Vagina (tissue), 2 donors: ENCODE measurements at regions not wholly inside any gene's neighbourhood (a gene's known extent, or its start where the extent isn't known, plus 50 kb on each side); places are given as distances from the start of the nearest gene placed in this dataset.

Source experiments
- DNase-seq, 2 donors: peaks; one replicate each; pipeline ENCODE4 v3.0.0-alpha.2; 2017; ENCODE audit errors: extremely low spot score in 2 of 2
- H3K27ac ChIP-seq: fragments of 200-600 bp; sonication (generic); one replicate; pipeline ENCODE4 v1.5.1; 2019
- H3K27me3 ChIP-seq: fragments of 200-600 bp; sonication (generic); one replicate; pipeline ENCODE4 v1.5.1; 2019
- H3K36me3 ChIP-seq, 2 donors: fragments of 200-600 bp; sonication (generic); one replicate each; pipeline ENCODE4 v1.5.1; 2017 to 2019
- H3K4me1 ChIP-seq: fragments of 200-600 bp; sonication (generic); one replicate; pipeline ENCODE4 v1.5.1; 2019
- H3K4me3 ChIP-seq, 2 donors: fragments of 200-600 bp; sonication (generic); 1 replicate in 1 of 2; 2 replicates in 1 of 2; pipeline ENCODE4 v1.5.1; 2016 to 2019
- H3K9me3 ChIP-seq: fragments of 200-600 bp; sonication (generic); one replicate; pipeline ENCODE4 v1.5.1; 2019
- CTCF ChIP-seq, 3 experiments: fragments of 450-650 bp in 2 of 3; fragments of 200-600 bp in 1 of 3; sonication (generic) in 1 of 3; IDR thresholded peaks; one replicate each; pipeline ENCODE4 v1.5.1; 2017 to 2019; ENCODE audit warnings: antibody characterized with exemption in 3 of 3, mild to moderate bottlenecking in 2 of 3, moderate library complexity in 2 of 3
- POLR2A ChIP-seq, 2 donors: fragments of 450-650 bp; IDR thresholded peaks; one replicate each; pipeline ENCODE4 v1.6.1; 2017; ENCODE audit warnings: antibody characterized with exemption in 2 of 2, mild to moderate bottlenecking in 2 of 2, moderate library complexity in 2 of 2
- POLR2AphosphoS5 ChIP-seq, 2 donors: sonication (generic); formaldehyde crosslinking; IDR thresholded peaks; one replicate each; pipeline ENCODE4 v1.9.0; 2017; ENCODE audit warnings: antibody characterized with exemption in 2 of 2, mild to moderate bottlenecking in 2 of 2, low read depth in 1 of 2; ENCODE audit not compliant: insufficient read depth in 1 of 2
- intact Hi-C: fragments of 100-400 bp; cut with DNase I; formaldehyde crosslinking; loops from one replicate; pipeline ENCODE4 v1.15.1; 2023

- TF ChIP-seq CTCF (IDR thresholded peaks at IDR 0.05) (peak; percentile 66 to 85 (median 82)), POLR2AphosphoS5 (IDR thresholded peaks at IDR 0.05; ENCODE audit: insufficient read depth in 1 of 2, low read depth in 1 of 2) (peak in 1 of 2 donors; percentile 36), POLR2A (IDR thresholded peaks at IDR 0.05) (no peak)
- intact Hi-C loops: loop anchor here (5.0 kb wide), 1 partner anchor 459 kb away; the partner anchor contains the start of gene EFNB1
- H3K4me1 ChIP-seq: no peaks in the 10 kb centered on the region
- no peaks in the 10 kb centered on the region for H3K27me3 ChIP-seq
- DNase-seq: no peak
- peak overlapping the region; percentile 74 for H3K27ac ChIP-seq
- no peaks in the 10 kb centered on the region for H3K9me3 ChIP-seq
- no peaks in the 10 kb centered on the region for H3K36me3 ChIP-seq
- H3K4me3 ChIP-seq: peak overlapping the region; percentile 39 to 48
Observed at GRCh38 chrX:69285881-69286564, 120.8 kb upstream of the PJA1 start.

- intact Hi-C loops: loop anchor here (5.0 kb wide), 1 partner anchor 458 kb away; the partner anchor contains the start of gene EFNB1
- Histone ChIP-seq H3K9me3 (no peaks in the 10 kb centered on the region), H3K36me3 (no peaks in the 10 kb centered on the region), H3K4me3 (peak overlapping the region; percentile 39 to 48), H3K4me1 (no peaks in the 10 kb centered on the region), H3K27ac (peak overlapping the region; percentile 74), H3K27me3 (no peaks in the 10 kb centered on the region)
- TF ChIP-seq POLR2AphosphoS5 (IDR thresholded peaks at IDR 0.05; ENCODE audit: insufficient read depth in 1 of 2, low read depth in 1 of 2) (no peak), CTCF (IDR thresholded peaks at IDR 0.05) (no peak), POLR2A (IDR thresholded peaks at IDR 0.05) (no peak)
- DNase-seq: no peak
Observed at GRCh38 chrX:69285401-69285877, 120.2 kb upstream of the PJA1 start.

- no peak for TF ChIP-seq POLR2AphosphoS5 (IDR thresholded peaks at IDR 0.05; ENCODE audit: insufficient read depth in 1 of 2, low read depth in 1 of 2)
- no peak for TF ChIP-seq CTCF (IDR thresholded peaks at IDR 0.05)
- TF ChIP-seq POLR2A (IDR thresholded peaks at IDR 0.05): no peak
- intact Hi-C loops: no loop called here
- Histone ChIP-seq H3K9me3 (no peaks in the 10 kb centered on the region), H3K4me3 (no peak overlapping the region), H3K36me3 (no peaks in the 10 kb centered on the region), H3K27me3 (no peaks in the 10 kb centered on the region), H3K27ac (no peak overlapping the region), H3K4me1 (no peaks in the 10 kb centered on the region)
- DNase-seq: no peak
Observed at GRCh38 chrX:69284491-69284890, 119.2 kb upstream of the PJA1 start.

GRCh38 chrX:69282893-69283690 is 117.8 kb upstream of the PJA1 start:
- TF ChIP-seq POLR2AphosphoS5 (IDR thresholded peaks at IDR 0.05; ENCODE audit: insufficient read depth in 1 of 2, low read depth in 1 of 2): no peak
- TF ChIP-seq POLR2A (IDR thresholded peaks at IDR 0.05): no peak
- TF ChIP-seq CTCF (IDR thresholded peaks at IDR 0.05): no peak
- H3K27ac ChIP-seq: no peak overlapping the region
- H3K9me3 ChIP-seq: no peaks in the 10 kb centered on the region
- intact Hi-C loops: no loop called here
- DNase-seq: no peak
- H3K36me3 ChIP-seq: no peaks in the 10 kb centered on the region
- H3K4me1 ChIP-seq: no peaks in the 10 kb centered on the region
- no peaks in the 10 kb centered on the region for H3K27me3 ChIP-seq
- no peak overlapping the region for H3K4me3 ChIP-seq
